Suppressor macrophage (primary cell): ENCODE measurements at regions not wholly inside any gene's neighbourhood (a gene's known extent, or its start where the extent isn't known, plus 50 kb on each side); places are given as distances from the start of the nearest gene placed in this dataset.
"Not testable (repeated sequence)": the region's sequence is repeated elsewhere in the genome, so short reads cannot be mapped to it uniquely, and the experiment has no call there.

Experiments used
- DNase-seq, 4 experiments: peaks; one replicate each; pipeline ENCODE4 v3.0.0-alpha.2; 2020 to 2022

DNA sequence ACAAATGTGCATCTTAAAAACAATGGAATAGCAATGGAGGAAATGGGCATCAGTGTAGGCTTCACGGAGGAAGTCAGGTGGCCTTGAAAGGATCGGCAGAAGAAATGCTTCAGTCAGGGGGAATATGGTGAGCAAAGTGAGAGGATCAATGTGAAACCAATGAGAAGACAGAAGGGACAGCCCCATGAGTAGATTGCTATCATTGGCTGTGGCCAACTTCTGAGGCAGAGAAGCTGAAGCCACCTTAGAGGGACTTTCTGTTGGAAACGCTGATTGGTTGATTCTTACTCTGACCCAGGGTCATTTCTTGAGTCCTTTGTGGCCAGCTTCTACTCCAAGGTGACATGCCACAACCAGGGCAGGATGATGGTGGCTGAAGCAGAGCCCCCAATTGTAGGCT lies 130.7 kb upstream of the ZNF648 start:
- no peak for DNase-seq

GRCh38 chr1:182191381-182192115 lies 130.0 kb upstream of the ZNF648 start:
- peak in 1 of 4 experiments; percentile 39 for DNase-seq

- no peak for DNase-seq
Observed at GRCh38 chr1:182189535-182190066, 128.1 kb upstream of the ZNF648 start.

DNA sequence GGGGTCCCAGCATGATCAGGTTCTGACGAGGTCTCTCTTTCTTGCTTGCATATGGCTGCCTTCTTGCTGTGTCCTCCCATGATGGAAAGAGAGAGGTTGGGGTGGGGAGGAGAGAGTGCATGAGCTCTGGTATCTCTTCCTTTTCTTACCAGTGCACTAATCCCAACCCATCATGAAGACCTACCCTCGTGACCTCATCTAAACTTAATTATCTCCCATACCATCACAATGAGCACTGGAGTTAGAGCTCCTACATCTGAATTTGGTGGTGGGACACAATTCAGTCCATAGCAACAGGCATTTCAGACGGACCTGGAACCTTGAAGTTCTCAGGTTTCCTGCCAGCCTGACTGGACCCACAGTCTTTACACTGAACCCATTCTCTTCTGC lies 125.2 kb upstream of the ZNF648 start:
- no peak for DNase-seq

DNA sequence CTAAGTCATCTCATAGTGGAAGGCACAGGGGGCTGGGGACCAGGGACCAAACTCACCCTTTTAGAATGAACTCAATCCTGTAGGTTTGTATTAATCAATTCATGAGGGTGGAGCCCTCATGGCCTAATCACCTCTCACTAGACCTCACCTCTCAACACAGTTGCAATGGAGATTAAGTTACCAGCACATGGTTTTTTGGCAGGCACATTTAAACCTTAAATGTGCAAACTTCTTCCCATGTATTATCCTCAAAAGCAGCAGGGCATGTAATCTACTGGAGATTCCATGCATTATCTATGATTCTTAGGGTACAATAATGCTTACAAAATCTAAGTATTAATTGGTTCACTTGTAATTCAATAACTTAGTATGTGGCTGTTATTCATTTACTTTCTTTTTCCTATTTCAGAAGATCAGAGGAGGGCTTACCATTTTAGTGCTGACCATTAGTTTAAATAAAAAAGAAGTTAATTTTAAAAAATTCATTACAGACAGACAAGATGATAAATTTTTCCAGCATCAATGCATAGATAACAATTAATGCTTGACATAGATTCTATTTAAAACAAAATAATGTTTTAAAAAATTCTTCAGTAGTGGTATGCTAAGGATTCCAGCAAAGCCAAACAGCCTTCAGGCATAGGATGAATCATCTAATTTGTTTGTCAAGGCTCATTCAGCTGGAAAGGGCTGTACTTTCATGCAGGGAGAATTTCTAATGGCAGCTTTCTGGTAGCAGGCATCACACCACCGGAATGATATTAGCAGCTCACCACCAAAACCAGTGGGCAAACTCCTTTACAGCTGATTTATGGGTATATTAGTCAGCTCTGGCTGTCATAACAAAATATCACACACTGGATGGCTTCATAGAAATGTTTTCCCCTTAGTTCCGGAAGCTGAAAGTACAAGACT lies 124.6 kb upstream of the ZNF648 start:
- DNase-seq, result no peak

GRCh38 chr1:182185136-182185535 lies 123.6 kb upstream of the ZNF648 start:
- peak in 3 of 4 experiments; percentile 36 to 66 (median 48) for DNase-seq

- DNase-seq, result no peak
Observed at GRCh38 chr1:182183606-182184005, 122.1 kb upstream of the ZNF648 start.

DNA sequence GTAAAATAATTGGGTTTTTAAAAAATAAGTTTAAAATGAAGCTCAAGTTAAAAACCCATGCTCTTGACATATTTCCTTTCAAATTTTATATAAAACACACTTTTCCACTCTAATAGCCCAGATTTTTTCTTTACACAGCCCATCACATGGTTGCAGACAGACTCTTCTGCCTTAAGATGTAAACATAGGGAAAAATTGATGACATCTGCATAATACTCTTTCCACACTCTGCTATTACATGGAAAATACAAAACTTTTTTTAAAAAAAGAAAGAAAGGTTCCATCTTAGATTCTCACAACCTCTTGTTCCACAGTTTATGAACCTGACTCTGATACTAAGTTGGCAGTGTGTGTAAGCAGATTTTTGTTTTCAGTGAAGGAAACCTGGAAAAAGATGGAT lies 120.8 kb upstream of the ZNF648 start:
- DNase-seq, result no peak

DNA sequence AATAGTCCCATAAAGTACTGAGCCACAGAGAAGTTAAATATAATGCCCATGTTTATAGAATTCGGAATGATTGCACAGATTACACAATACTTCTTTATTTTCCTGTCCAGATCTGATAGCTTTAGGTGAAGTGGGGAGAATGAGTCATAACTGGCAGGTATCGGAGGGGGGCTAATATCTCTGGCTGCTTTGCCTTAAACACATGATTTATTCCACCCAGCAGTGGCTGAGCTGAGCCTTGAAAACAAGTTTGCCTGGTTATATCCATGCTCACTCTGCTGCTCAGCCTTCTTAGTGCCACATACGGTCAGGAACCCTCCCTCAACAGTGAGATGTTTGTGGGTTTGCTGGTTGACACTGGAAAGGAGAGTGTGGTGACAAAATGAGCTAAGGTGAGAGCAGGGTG lies 119.7 kb upstream of the ZNF648 start:
- DNase-seq, result no peak

GRCh38 chr1:182175361-182175931 lies 113.9 kb upstream of the ZNF648 start:
- peak; percentile 65 to 93 (median 82) for DNase-seq

DNA sequence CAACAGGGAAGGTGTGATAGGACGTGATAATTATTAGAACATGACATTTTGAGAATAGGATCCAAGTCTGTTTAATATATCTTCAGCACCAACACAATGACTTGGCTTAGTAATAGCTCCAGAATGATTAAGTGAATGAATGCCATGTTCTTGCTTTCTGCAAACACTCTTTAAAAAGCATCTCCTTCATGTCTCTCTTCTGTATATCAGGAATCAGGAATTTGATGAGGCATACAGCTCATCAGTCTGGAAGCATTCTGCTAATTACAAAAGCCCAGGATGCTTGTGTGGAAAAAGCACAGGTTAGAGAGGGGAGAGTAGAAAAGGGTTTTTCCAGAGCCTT lies 113.0 kb upstream of the ZNF648 start:
- DNase-seq, result no peak

GRCh38 chr1:182173808-182174512 lies 112.4 kb upstream of the ZNF648 start:
- peak in 3 of 4 experiments; percentile 21 to 38 (median 27) for DNase-seq

DNA sequence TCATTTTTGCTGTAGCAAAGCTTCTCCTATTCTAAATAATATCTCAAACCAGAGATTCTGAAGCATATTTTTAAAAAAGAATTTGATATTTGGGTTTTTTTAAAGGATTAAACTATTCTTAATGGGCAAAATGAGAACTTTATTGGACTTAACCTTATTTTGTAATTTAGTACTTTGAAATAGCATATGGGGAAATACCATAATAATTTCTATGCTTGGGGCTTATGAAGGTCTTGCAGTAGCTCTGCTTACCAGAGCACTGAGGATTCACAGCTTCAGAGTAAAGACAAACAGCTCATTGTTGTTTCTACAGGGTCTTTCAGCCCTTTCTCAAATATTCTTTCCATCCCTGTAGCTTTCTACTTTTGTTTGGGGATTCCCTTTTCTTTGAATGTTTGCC lies 111.2 kb upstream of the ZNF648 start:
- no peak for DNase-seq

DNA sequence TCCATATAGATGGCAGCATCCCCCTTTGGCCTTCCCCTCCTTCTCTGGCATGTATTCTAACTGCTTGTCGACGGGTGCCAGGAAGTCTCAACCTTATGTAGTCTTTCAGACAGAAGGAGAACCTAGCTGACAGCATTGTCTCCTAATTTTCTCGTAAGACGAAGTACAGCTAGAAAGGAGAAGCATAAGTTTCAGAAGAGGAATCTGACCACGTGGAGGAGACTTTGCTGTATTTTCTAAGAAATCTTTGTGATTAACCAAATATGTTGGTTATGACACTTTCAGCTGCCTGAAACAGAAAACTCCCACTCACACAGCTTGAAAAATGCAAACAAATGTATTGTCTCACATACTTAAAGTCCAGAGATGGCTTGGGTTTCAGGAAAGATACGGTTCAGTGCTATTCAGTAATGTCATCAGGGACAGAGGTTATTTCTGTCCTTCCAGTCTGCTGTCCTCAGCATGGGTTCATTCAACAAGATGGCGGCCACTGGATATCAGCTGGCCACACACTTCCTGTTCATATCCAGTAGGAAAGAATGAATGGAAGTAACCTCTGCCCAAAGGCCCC lies 109.5 kb upstream of the ZNF648 start:
- DNase-seq, result peak; percentile 67 to 92 (median 80)

- peak; percentile 73 to 86 (median 84) for DNase-seq
Observed at GRCh38 chr1:182169203-182169602, 107.7 kb upstream of the ZNF648 start.

GRCh38 chr1:182166750-182167149 lies 105.2 kb upstream of the ZNF648 start:
- no peak for DNase-seq

GRCh38 chr1:182166321-182166720 lies 104.8 kb upstream of the ZNF648 start:
- DNase-seq, result no peak

DNA sequence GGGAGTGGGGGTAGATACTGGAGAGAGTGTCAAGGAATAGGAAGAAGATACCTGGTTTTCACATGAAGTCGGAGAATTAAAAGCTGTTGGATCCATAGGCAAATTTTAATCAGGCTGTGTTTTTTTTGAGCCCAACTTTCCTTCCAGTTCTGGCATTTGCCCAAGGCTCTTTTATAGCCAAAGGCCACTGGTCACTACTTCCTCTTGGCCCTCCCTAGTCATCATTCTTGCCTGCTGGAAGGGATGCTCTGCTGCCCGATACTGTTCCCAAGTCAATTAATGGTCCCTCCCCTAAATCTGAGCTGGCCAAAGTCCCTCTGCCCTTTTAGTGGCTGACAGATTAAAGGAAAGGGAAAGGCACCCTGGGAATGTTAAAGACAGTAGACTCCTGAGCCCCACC lies 102.8 kb upstream of the ZNF648 start:
- peak; percentile 38 to 68 (median 57) for DNase-seq

DNA sequence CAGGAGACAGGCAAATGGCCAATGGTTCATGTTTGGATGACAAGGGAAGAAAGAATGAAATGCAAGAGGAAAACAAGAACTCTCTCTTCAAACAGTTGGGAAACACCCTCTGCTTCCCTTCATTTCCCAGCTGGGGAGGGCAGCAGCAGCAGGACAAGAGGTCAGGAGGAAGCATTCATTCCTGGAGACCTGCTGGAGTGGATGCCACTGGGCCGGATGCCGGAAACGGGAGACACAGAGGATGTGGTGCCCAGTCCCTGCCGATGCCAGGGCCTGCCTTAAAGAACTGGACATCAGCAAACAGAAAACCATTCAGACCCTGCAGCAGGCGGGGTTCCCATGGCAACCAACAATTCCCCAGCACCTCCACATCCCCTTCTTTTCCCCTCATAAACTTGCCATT lies 102.3 kb upstream of the ZNF648 start:
- DNase-seq, result no peak

DNA sequence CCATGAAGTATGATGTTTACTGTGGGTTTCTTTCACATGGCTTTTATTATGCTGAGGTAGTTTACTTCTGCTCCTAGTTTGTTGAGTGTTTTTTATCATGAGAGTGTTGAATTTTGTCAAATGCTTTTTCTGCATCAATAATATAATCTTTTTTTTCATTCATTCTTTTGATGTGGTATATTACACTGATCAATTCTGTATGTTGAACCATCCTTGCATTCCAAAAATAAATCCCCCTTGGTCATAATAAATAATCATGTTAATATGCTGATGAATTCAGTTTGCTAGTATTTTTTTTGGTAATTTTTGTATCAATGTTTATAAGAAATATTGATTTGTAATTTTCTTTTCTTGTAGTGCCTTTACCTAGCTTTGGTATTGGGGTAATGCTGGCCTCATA lies 97.9 kb upstream of the ZNF648 start:
- DNase-seq, result no peak

DNA sequence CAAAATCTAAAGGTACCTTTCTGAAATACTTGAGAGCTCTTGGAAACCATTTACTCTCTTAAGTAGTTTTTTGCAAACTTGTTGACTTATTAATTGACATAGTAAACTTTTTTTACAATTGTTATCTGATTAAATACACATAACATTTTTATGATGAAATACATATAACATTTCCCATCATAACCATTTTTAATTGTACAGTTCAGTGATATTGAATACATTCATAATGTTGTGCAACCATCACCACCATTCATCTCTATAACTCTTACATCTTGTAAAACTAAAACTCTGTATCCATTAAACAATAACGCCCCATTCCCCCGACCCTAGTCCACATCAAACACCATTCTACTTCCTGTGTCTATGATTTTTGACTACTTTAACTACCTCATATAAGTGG lies 95.7 kb upstream of the ZNF648 start:
- DNase-seq, result no peak

DNA sequence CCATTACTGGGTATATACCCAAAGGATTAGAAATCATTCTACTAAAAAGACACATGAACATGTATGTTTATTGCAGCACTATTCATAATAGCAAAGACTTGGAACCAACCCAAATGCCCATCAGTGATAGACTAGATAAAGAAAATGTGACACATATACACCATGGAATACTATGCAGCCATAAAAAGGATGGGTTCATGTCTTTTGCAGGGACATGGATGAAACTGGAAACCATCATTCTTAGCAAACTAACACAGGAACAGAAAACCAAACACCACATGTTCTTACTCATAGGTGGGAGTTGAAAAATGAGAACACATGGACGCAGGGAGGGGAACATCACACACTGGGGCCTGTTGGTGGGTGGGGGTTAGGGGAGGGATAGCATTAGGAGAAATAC lies 92.9 kb upstream of the ZNF648 start:
- DNase-seq, result not testable (repeated sequence)
